ENCODE measurements at regions not wholly inside any gene's neighbourhood (a gene's known extent, or its start where the extent isn't known, plus 50 kb on each side); places are given as distances from the start of the nearest gene placed in this dataset.

GRCh38 chr2:107419191-107419590 is 407.5 kb upstream of the RGPD4 start:
- Histone ChIP-seq H3K4me3 (no peak overlapping the region), H3K27ac (no peak overlapping the region), H3K27me3 (no peaks in the 10 kb centered on the region), H3K4me1 (peaks cover 0 to 10% (median 3%) of the 10 kb centered on the region in 4 donors), H3K9me3 (no peaks in the 10 kb centered on the region), H3K36me3 (no peaks in the 10 kb centered on the region)
- WGBS, 5 donors, result 31 to 50% (median 36%) methylated on average over 1 of the region's 1 CpG
- intact Hi-C loops (cut with DNase I; ENCODE audit: low total_unique reads), result no loop called here
- DNase-seq, result no peak
- no peak for TF ChIP-seq POLR2A (IDR thresholded peaks at IDR 0.05)
- no peak for TF ChIP-seq POLR2AphosphoS5 (IDR thresholded peaks at IDR 0.05)
- no peak for TF ChIP-seq EP300 (IDR thresholded peaks at IDR 0.05)
- no peak for TF ChIP-seq CTCF (IDR thresholded peaks at IDR 0.05)

DNA sequence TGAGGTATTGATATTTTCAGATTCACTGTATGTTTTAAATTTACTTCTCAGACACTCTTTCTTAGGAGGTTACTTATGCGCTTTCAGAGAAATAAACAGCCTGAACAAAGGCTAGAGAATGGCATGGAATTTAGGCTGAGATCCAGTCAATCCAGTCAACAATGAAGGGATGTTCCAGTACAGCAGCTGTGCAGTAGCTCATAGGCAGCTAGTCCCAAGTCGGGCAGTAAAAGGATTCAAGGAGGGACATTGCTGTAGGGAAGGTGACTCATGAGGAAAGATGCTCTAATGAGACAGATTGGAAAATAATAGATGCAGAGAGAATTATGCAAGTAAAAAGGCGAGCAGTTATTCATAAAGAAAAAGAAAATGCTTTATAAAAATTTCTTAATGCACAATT is 397.9 kb upstream of the RGPD4 start:
- DNase-seq, result no peak
- no peaks in the 10 kb centered on the region for H3K27me3 ChIP-seq
- H3K4me1 ChIP-seq, result no peaks in the 10 kb centered on the region
- TF ChIP-seq POLR2AphosphoS5 (IDR thresholded peaks at IDR 0.05) (no peak), CTCF (IDR thresholded peaks at IDR 0.05) (no peak), EP300 (IDR thresholded peaks at IDR 0.05) (no peak)
- 73 to 91% (median 87%) methylated on average over 3 of the region's 3 CpGs for WGBS, 5 donors
- no peak overlapping the region for H3K4me3 ChIP-seq
- H3K9me3 ChIP-seq, result peaks cover 0 to 7% (median 2%) of the 10 kb centered on the region in 4 donors
- intact Hi-C loops (cut with DNase I; ENCODE audit: low total_unique reads), result no loop called here
- H3K36me3 ChIP-seq, result no peaks in the 10 kb centered on the region
- no peak overlapping the region for H3K27ac ChIP-seq

DNA sequence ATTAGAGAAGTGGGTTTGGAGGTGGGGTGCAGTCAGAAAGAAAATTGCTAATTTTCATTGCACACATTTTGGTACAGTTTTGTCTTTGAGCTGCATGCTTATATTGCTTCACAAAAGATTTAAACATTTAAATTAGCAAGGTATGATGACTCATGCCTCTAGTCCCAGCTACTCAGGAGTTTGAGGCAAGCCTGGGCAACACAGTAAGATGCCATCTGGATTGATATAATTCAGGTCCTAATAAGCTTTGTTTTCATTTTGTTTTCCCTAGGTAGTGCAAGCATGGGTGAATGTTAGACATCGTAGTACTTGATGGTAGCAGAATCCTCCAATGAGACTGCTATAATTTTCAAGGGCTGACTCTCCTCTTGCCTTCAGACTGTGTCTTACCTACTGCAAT is 396.7 kb upstream of the RGPD4 start:
- Histone ChIP-seq H3K27me3 (no peaks in the 10 kb centered on the region), H3K4me1 (no peaks in the 10 kb centered on the region), H3K4me3 (no peak overlapping the region), H3K36me3 (no peaks in the 10 kb centered on the region), H3K27ac (no peak overlapping the region), H3K9me3 (peaks cover 0 to 7% (median 2%) of the 10 kb centered on the region in 4 donors)
- no peak for DNase-seq
- no peak for TF ChIP-seq POLR2A (IDR thresholded peaks at IDR 0.05)
- no peak for TF ChIP-seq CTCF (IDR thresholded peaks at IDR 0.05)
- WGBS, 5 donors, result 85 to 94% (median 89%) methylated on average over 1 of the region's 1 CpG
- intact Hi-C loops (cut with DNase I; ENCODE audit: low total_unique reads), result no loop called here

DNA sequence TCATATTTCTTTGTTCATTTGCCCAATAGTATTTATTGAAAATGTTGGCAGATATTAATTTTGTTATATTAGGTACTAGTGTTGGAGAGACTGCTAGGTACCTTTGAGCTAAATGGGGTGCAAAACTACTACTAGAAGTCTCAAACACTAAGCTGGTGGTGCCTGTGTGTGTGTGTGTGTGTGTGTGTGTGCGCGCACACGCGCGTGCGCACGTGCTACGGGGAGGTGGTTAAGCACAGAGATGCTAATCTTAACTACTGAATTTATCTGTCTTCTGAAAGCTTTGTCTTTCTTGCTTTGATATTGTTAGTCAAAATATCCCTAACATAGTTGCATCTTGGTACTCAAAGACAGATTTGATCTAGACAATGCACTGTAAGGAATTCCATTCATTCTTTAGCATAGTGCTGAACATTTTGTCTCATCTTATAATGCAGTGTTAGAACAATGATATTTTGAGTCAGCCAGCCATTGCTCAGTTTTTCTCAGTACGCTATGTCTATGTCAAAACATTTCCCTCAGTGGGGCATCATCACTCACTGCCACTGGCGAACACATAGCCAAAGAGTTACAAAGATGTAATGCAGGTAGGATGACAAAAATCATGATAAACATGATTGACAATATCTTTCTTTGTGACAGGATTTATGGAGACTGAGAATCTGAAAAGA is 396.0 kb upstream of the RGPD4 start:
- Histone ChIP-seq H3K4me1 (no peaks in the 10 kb centered on the region), H3K36me3 (no peaks in the 10 kb centered on the region), H3K9me3 (peaks cover 0 to 7% (median 2%) of the 10 kb centered on the region in 4 donors), H3K27me3 (no peaks in the 10 kb centered on the region), H3K27ac (no peak overlapping the region), H3K4me3 (no peak overlapping the region)
- intact Hi-C loops (cut with DNase I; ENCODE audit: low total_unique reads), result no loop called here
- WGBS, 5 donors, result 73 to 86% (median 79%) methylated on average over 10 of the region's 10 CpGs
- no peak for DNase-seq
- no peak for TF ChIP-seq CTCF (IDR thresholded peaks at IDR 0.05)
- no peak for TF ChIP-seq POLR2AphosphoS5 (IDR thresholded peaks at IDR 0.05)
- no peak for TF ChIP-seq EP300 (IDR thresholded peaks at IDR 0.05)
- no peak for TF ChIP-seq POLR2A (IDR thresholded peaks at IDR 0.05)

Data from stomach (tissue), 8 donors.